ENCODE measurements at regions not wholly inside any gene's neighbourhood (a gene's known extent, or its start where the extent isn't known, plus 50 kb on each side); places are given as distances from the start of the nearest gene placed in this dataset.

GRCh38 chr10:130962240-130963051, 349.1 kb downstream of the TCERG1L start:
- Histone ChIP-seq H3K4me1 (ENCODE audit: low read length) (no peaks in the 10 kb centered on the region), H3K9me3 (ENCODE audit: insufficient read depth, low read length) (no peaks in the 10 kb centered on the region), H3K27me3 (ENCODE audit: low read depth, low read length) (no peaks in the 10 kb centered on the region)

GRCh38 chr10:130963052-130963393, 348.5 kb downstream of the TCERG1L start:
- Histone ChIP-seq H3K9me3 (ENCODE audit: insufficient read depth, low read length) (no peaks in the 10 kb centered on the region), H3K79me2 (ENCODE audit: low read length) (no peaks in the 10 kb centered on the region), H3K4me1 (ENCODE audit: low read length) (no peaks in the 10 kb centered on the region), H4K20me1 (ENCODE audit: insufficient read depth, low read length) (no peaks in the 10 kb centered on the region), H3K9ac (ENCODE audit: low read length) (no peak overlapping the region), H3K4me2 (ENCODE audit: low read length) (no peak overlapping the region), H3K27me3 (ENCODE audit: low read depth, low read length) (no peaks in the 10 kb centered on the region), H3K27ac (ENCODE audit: low read length) (no peak overlapping the region), H3K36me3 (replicated peaks; ENCODE audit: low read depth, low read length) (no peaks in the 10 kb centered on the region), H3K4me3 (ENCODE audit: low read length) (no peak overlapping the region), H2AFZ (ENCODE audit: low read depth, low read length) (no peak overlapping the region)
- TF ChIP-seq EZH2phosphoT487 (IDR thresholded peaks at IDR 0.05; ENCODE audit: low read depth) = no peak

More at GRCh38 chr10:130962240-130963051, 349.1 kb downstream of the TCERG1L start:
- Histone ChIP-seq H2AFZ (ENCODE audit: low read depth, low read length) (no peak overlapping the region), H3K27ac (ENCODE audit: low read length) (no peak overlapping the region), H3K36me3 (replicated peaks; ENCODE audit: low read depth, low read length) (no peaks in the 10 kb centered on the region), H3K4me3 (ENCODE audit: low read length) (no peak overlapping the region), H3K9ac (ENCODE audit: low read length) (no peak overlapping the region), H3K4me2 (ENCODE audit: low read length) (no peak overlapping the region), H3K79me2 (ENCODE audit: low read length) (no peaks in the 10 kb centered on the region), H4K20me1 (ENCODE audit: insufficient read depth, low read length) (no peaks in the 10 kb centered on the region)
- no peak for TF ChIP-seq EZH2phosphoT487 (IDR thresholded peaks at IDR 0.05; ENCODE audit: low read depth)
- TF ChIP-seq CTCF (IDR thresholded peaks at IDR 0.05; ENCODE audit: low read depth, low read length) = no peak

GRCh38 chr10:130963786-130964522, 347.6 kb downstream of the TCERG1L start:
- no peak overlapping the region for H3K9ac ChIP-seq (ENCODE audit: low read length)
- no peaks in the 10 kb centered on the region for H4K20me1 ChIP-seq (ENCODE audit: insufficient read depth, low read length)
- no peak overlapping the region for H3K27ac ChIP-seq (ENCODE audit: low read length)
- no peaks in the 10 kb centered on the region for H3K79me2 ChIP-seq (ENCODE audit: low read length)
- H2AFZ ChIP-seq (ENCODE audit: low read depth, low read length) = no peak overlapping the region
- no peaks in the 10 kb centered on the region for H3K27me3 ChIP-seq (ENCODE audit: low read depth, low read length)
- H3K36me3 ChIP-seq (replicated peaks; ENCODE audit: low read depth, low read length) = no peaks in the 10 kb centered on the region
- no peak for TF ChIP-seq CTCF (IDR thresholded peaks at IDR 0.05; ENCODE audit: low read depth, low read length)
- TF ChIP-seq EZH2phosphoT487 (IDR thresholded peaks at IDR 0.05; ENCODE audit: low read depth) = no peak
- H3K4me2 ChIP-seq (ENCODE audit: low read length) = no peak overlapping the region
- no peak overlapping the region for H3K4me3 ChIP-seq (ENCODE audit: low read length)
- no peaks in the 10 kb centered on the region for H3K4me1 ChIP-seq (ENCODE audit: low read length)
- H3K9me3 ChIP-seq (ENCODE audit: insufficient read depth, low read length) = no peaks in the 10 kb centered on the region

GRCh38 chr10:130964771-130965170, 346.8 kb downstream of the TCERG1L start:
- Histone ChIP-seq H3K79me2 (ENCODE audit: low read length) (no peaks in the 10 kb centered on the region), H3K4me1 (ENCODE audit: low read length) (no peaks in the 10 kb centered on the region), H3K36me3 (replicated peaks; ENCODE audit: low read depth, low read length) (no peaks in the 10 kb centered on the region), H2AFZ (ENCODE audit: low read depth, low read length) (no peak overlapping the region), H3K4me3 (ENCODE audit: low read length) (no peak overlapping the region), H3K4me2 (ENCODE audit: low read length) (no peak overlapping the region), H3K9me3 (ENCODE audit: insufficient read depth, low read length) (no peaks in the 10 kb centered on the region), H3K27ac (ENCODE audit: low read length) (no peak overlapping the region), H3K27me3 (ENCODE audit: low read depth, low read length) (no peaks in the 10 kb centered on the region), H3K9ac (ENCODE audit: low read length) (no peak overlapping the region), H4K20me1 (ENCODE audit: insufficient read depth, low read length) (no peaks in the 10 kb centered on the region)
- no peak for TF ChIP-seq EZH2phosphoT487 (IDR thresholded peaks at IDR 0.05; ENCODE audit: low read depth)
- no peak for TF ChIP-seq CTCF (IDR thresholded peaks at IDR 0.05; ENCODE audit: low read depth, low read length)

Data from OCI-LY3 (cell line).